ENCODE measurements at regions not wholly inside any gene's neighbourhood (a gene's known extent, or its start where the extent isn't known, plus 50 kb on each side); places are given as distances from the start of the nearest gene placed in this dataset.

- ATAC-seq, result peak; percentile 26
Measured at GRCh38 chr5:92380069-92380770, 997.1 kb upstream of the ARRDC3 start.

GRCh38 chr5:92378966-92379611 lies 996.0 kb upstream of the ARRDC3 start:
- ATAC-seq, result no peak
- DNase-seq (ENCODE audit: low spot score), result no peak

More at GRCh38 chr5:92380069-92380770, 997.1 kb upstream of the ARRDC3 start:
- no peak for DNase-seq (ENCODE audit: low spot score)

DNA sequence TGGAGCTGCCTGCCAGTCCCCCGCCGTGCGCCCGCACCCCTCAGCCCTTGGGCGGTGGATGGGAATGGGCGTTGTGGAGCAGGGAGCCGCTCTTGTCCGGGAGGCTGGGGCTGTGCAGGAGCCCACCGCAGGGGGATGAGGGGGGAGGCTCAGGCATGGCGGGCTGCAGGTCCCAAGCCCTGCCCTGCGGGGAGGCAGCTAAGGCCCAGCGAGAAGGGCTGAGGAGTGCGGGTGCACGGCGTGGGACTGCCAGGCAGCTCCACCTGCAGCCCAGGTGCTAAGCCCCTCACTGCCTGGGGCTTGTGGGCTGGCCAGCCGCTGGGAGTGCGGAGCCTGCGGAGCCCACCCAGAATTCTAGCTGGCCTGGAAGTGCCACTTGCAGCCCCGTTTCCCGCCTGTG lies 991.7 kb upstream of the ARRDC3 start:
- DNase-seq (ENCODE audit: low spot score), result no peak

GRCh38 chr5:92372766-92373165 lies 989.6 kb upstream of the ARRDC3 start:
- no peak for ATAC-seq
- no peak for DNase-seq (ENCODE audit: low spot score)

More for the DNA sequence above, 991.7 kb upstream of the ARRDC3 start:
- ATAC-seq, result no peak

- no peak for ATAC-seq
- no peak for DNase-seq (ENCODE audit: low spot score)
Measured at GRCh38 chr5:92371889-92372235, 988.7 kb upstream of the ARRDC3 start.

DNA sequence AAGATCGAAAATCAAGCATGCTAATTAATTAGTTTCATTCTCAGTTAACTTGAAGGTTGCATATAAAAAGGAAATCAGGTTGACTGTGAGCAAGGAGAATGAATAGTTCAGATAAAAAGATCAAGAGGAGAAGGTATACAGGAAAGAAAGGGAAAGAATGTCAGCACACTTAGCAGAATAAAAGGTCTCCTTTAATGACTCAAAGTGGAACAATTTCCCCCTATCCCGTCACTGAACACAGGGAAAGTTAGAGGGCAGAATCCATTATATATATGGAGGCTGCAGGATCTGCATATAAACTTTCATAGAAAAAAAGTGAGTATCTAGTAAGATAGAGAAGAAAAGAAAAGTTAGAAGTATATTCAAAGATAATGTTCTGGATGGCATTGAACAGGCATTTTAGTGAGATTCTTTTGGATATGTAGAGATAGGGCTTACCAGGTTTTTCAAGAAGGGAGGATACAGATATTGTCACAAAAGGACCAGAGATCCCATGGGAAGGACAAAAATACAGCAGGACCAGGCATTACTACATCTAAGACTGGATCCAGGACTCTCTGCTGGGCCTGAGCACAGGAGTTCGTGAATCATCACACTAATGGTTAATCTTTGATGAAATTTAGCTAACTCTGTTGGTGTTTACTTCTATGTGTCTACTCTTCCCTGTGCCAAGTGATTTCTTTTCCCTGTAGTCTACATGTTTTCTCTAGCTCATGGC lies 988.2 kb upstream of the ARRDC3 start:
- DNase-seq (ENCODE audit: low spot score) (no peak), ATAC-seq (peak; percentile 94)

GRCh38 chr5:92370032-92370431 lies 986.9 kb upstream of the ARRDC3 start:
- peak; percentile 69 for ATAC-seq
- no peak for DNase-seq (ENCODE audit: low spot score)

DNA sequence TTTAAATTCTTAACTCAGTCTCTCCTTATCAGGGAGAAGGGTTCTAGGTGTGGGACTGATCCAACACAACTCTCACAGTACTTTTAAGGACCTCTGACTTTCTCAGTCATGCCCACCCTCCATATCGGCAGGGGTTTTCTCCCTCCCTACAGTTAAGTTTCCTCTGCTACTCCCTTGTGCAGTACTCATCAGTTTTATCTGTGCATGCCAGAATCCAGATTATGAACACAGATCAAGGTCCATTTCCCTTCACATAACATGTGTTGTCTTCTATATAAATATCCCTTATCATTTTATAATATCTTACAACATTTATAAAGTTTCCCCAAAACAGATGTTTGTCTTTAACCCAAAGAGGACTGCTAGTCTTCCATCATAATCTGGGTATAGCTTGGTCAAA lies 986.5 kb upstream of the ARRDC3 start:
- ATAC-seq (peak; percentile 48), DNase-seq (ENCODE audit: low spot score) (no peak)

GRCh38 chr5:92364986-92365550 lies 982.0 kb upstream of the ARRDC3 start:
- DNase-seq (ENCODE audit: low spot score) (no peak), ATAC-seq (no peak)

GRCh38 chr5:92353107-92354030 lies 970.3 kb upstream of the ARRDC3 start:
- DNase-seq (ENCODE audit: low spot score) (no peak), ATAC-seq (peak; percentile 93)

DNA sequence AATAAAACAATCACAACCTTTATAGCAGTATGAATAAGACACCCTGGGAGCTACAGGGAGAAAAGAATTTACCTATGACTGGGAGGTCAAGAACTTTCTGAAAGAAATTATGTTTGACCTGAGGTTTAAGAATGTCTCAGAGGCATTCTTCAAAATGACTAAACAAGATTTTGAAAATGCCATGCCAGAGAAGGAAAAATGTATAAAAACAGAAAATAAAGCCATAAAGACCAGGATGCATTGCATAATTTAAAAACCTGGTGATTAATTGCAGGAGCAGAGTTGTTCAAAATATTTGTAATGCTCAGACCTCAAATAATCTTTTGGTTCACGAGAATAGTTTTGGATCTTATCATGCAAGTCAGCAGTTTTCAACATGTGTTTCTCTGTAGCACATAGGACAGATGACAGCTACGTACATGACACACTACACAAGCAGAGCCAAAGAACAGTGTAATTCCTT lies 954.7 kb upstream of the ARRDC3 start:
- no peak for ATAC-seq
- no peak for DNase-seq (ENCODE audit: low spot score)

DNA sequence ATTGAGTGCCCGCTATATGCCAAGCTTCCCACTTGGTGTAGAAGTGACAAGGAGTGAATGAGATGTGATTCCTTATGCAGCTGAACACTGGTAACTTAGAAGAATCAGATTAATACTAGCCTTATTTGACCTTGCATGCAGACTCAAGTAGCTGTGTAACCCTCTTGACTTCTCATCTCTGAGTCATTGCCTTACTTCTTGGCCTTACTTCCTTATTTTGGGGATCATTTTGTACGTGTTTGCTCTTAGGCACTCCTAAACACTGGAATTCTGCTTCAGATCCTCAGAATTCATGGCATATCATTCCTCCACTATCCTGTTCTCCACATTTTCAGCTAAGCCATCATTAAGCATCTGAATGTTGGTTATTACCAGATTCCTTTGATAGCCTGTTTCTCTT lies 948.9 kb upstream of the ARRDC3 start:
- ATAC-seq, result no peak
- no peak for DNase-seq (ENCODE audit: low spot score)

- DNase-seq (ENCODE audit: low spot score) (no peak), ATAC-seq (no peak)
Measured at GRCh38 chr5:92330365-92330764, 947.2 kb upstream of the ARRDC3 start.

- ATAC-seq (no peak), DNase-seq (ENCODE audit: low spot score) (no peak)
Measured at GRCh38 chr5:92329759-92330158, 946.6 kb upstream of the ARRDC3 start.

GRCh38 chr5:92328584-92329259 lies 945.6 kb upstream of the ARRDC3 start:
- ATAC-seq, result no peak

GRCh38 chr5:92320446-92320845 lies 937.3 kb upstream of the ARRDC3 start:
- DNase-seq (ENCODE audit: low spot score) (no peak), ATAC-seq (no peak)

More at GRCh38 chr5:92328584-92329259, 945.6 kb upstream of the ARRDC3 start:
- DNase-seq (ENCODE audit: low spot score), result no peak

GRCh38 chr5:92313385-92313784 lies 930.3 kb upstream of the ARRDC3 start:
- no peak for ATAC-seq
- DNase-seq (ENCODE audit: low spot score), result no peak

DNA sequence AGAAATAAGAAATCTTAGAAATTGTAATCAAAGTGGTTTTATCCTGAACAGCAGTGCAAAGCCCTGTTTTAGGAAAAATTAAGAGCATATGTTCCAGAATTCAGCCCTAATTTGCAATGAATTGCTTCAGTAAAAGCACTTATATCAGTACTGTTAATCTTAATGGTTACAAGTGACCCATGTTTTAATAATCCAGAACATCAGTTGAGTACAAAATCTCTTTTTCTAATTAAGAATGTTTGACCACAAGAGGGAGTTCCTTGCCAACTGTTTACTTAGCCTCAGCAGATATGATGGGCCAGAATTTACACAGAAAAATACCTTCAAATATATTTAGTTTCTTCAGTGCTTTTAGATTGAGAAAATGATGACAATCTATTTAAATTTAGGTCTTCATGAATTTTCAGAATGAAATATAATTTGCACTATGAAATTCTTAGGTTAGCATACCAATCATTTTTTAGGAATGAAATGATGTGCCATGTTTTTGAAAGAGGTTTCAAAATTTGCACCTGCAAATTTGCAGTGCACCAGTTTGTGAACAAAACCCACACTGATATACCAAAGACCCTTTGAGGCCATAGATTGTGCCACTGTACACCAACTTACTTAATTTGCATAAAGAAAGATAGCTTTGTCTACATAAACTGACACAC lies 926.3 kb upstream of the ARRDC3 start:
- ATAC-seq (peak; percentile 74), DNase-seq (ENCODE audit: low spot score) (no peak)

GRCh38 chr5:92308679-92309078 lies 925.6 kb upstream of the ARRDC3 start:
- DNase-seq (ENCODE audit: low spot score) (no peak), ATAC-seq (no peak)
